ENCODE measurements at regions not wholly inside any gene's neighbourhood (a gene's known extent, or its start where the extent isn't known, plus 50 kb on each side); places are given as distances from the start of the nearest gene placed in this dataset.
"Not testable (repeated sequence)": the region's sequence is repeated elsewhere in the genome, so short reads cannot be mapped to it uniquely, and the experiment has no call there.

DNA sequence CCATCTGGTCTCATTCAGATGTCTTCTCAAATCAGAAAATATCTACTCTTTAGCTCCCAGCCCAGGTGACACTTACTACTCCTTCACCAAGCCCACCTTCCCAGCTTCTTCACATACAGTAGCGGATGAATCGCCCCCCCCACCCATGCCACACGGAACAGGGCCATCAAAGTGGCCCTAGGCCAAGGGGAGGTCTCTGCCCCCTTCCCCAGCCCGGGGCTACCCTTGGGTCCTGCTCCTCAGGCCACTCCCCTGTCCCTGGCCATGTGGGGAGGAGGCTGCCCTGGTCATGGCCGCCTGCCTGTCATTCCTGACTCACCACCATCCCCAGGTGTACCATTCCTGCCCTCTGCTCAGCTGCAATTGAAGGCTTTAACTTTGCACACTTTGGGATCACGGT lies 142.8 kb downstream of the NECTIN1 start:
- DNase-seq (ENCODE audit: low read depth): no peak

- DNase-seq (ENCODE audit: low read depth): no peak
Measured at GRCh38 chr11:119585043-119585781, 143.8 kb downstream of the NECTIN1 start.

DNA sequence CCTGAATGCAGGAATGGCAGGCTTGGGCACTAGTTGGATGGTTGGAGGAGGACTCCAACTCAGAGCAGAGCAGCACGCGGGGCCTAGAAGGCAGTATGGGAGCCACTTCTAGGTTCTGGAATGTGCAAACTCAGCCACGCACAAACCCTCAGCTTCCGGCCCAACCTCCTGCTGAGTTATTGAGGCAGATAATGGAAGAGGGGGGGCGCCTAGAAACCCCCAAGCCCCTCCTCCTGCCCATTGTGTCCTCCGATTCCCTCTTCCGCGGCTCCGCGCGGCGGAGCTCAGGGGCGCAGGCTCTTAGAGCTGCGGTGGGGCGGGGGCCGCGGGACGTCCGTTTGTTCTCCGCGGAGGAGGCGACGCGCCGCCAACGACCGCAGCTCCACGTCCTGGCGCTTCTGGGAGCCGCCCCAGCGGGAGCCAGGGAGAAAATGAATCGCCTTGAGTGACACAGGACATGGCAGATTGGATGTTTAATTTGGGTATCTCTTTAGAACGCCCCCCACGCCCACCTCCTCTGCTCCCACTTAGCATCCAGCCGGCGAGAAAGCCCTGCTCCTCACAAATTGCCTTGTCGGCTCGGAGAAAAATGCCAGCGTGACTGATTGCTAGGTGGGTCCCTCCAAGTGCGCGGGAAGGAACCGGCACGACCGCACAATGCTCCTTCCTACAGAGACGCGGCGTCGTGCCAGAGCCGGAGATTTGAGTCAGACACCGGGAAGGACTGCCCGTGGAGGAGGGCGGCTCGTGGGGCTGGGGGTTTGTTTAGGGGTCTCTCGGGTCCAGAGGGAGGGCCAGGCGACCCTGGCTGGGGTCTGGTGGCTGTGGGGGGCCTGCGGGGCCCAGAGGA lies 144.6 kb downstream of the NECTIN1 start:
- DNase-seq (ENCODE audit: low read depth): peak; percentile 20

- DNase-seq (ENCODE audit: low read depth): no peak
Measured at GRCh38 chr11:119583585-119583984, 145.4 kb downstream of the NECTIN1 start.

- not testable (repeated sequence) for DNase-seq (ENCODE audit: low read depth)
Measured at GRCh38 chr11:119581396-119581795, 147.6 kb downstream of the NECTIN1 start.

GRCh38 chr11:119580751-119581150 lies 148.2 kb downstream of the NECTIN1 start:
- DNase-seq (ENCODE audit: low read depth): no peak

- DNase-seq (ENCODE audit: low read depth): no peak
Measured at GRCh38 chr11:119580081-119580480, 148.9 kb downstream of the NECTIN1 start.

- DNase-seq (ENCODE audit: low read depth): no peak
Measured at GRCh38 chr11:119578521-119579191, 150.3 kb downstream of the NECTIN1 start.

GRCh38 chr11:119573858-119574257 lies 150.9 kb upstream of the THY1 start:
- DNase-seq (ENCODE audit: low read depth): no peak

GRCh38 chr11:119572481-119573424 lies 149.8 kb upstream of the THY1 start:
- DNase-seq (ENCODE audit: low read depth): no peak

GRCh38 chr11:119571311-119571710 lies 148.3 kb upstream of the THY1 start:
- DNase-seq (ENCODE audit: low read depth): no peak

DNA sequence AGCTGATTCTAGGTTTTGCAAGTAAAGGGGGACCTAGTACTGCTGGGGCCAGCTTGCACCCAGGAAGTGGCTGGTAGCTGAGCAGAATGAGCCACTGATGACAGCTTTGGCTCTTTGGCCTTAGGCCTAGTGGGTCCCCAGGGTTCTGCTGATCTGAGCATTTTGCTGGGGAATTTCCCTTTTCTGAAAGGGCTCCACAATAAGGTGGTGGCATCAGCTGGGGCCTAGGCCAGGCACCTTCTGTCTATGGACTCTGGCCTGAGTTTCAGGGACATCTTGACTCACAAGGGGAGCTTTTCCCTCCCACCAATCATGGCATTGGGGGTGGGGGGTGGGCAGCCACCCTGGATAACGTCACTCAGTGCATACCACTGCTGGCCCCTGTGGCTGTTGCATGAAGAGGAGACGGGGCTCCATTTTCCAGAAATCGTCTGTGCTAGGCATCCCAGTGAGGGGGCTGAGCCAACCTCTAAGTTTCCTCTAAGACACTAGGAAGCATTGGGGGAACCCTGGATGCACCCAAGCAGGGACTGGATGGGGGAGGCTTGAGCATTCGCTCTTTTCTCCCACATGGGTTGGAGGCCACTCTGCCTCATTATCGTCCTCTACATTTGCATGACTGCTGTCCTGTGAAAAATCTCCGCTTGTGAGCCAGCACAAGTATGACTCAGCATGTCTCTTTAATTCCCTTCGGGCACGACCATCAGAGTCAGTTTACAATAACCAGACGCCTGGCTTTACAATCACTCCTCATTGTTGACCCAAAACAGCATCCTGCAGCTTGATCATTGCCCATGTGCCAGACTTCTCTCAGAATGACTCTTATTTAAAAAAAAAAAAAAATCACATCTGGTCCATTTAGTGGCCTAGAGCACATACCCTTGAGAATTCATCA lies 145.0 kb upstream of the THY1 start:
- peak; percentile 90 for DNase-seq (ENCODE audit: low read depth)

GRCh38 chr11:119566319-119566718 lies 143.3 kb upstream of the THY1 start:
- no peak for DNase-seq (ENCODE audit: low read depth)

DNA sequence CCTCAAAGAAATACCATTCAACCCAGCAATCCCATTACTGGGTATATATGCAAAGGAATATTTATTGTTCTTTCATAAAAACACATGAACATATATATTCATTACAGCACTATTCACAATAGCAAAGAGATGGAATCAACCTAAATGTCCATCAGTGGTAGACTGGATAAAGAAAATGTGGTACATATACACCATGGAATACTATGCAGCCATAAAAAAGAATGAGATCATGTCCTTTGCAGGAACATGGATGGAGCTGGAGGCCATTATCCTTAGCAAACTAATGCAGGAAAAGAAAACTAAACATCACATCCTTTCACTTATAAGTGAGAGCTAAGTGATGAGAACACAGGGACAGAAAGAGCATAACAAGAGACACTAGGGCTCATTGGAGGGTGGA lies 142.7 kb upstream of the THY1 start:
- not testable (repeated sequence) for DNase-seq (ENCODE audit: low read depth)

- no peak for DNase-seq (ENCODE audit: low read depth)
Measured at GRCh38 chr11:119560961-119561360, 138.0 kb upstream of the THY1 start.

GRCh38 chr11:119560291-119560690 lies 137.3 kb upstream of the THY1 start:
- DNase-seq (ENCODE audit: low read depth): no peak

GRCh38 chr11:119552106-119552485 lies 129.1 kb upstream of the THY1 start:
- no peak for DNase-seq (ENCODE audit: low read depth)

GRCh38 chr11:119551420-119552105 lies 128.6 kb upstream of the THY1 start:
- DNase-seq (ENCODE audit: low read depth): no peak

GRCh38 chr11:119550053-119550752 lies 127.2 kb upstream of the THY1 start:
- no peak for DNase-seq (ENCODE audit: low read depth)

Measured in GM04503 (cell line).